CD4-positive, alpha-beta T cell (primary cell): ENCODE measurements at regions not wholly inside any gene's neighbourhood (a gene's known extent, or its start where the extent isn't known, plus 50 kb on each side); places are given as distances from the start of the nearest gene placed in this dataset.

Experiments used
- ATAC-seq: fragments of 200-7000 bp; cut with Tn5 transposase; one replicate; pipeline ENCODE4 v1.10.0; 2022; ENCODE audit warnings: mild to moderate bottlenecking; ENCODE audit not compliant: poor library complexity
- CTCF ChIA-PET: fragments of 350-600 bp; sonication (Branson Sonifier 250); formaldehyde crosslinking; loops from one replicate; lab custom pipeline; 2021; ENCODE audit warnings: antibody characterized with exemption, inconsistent platforms; lab: Charles Lee
- POLR2A ChIA-PET: fragments of 350-600 bp; sonication (Branson Sonifier 250); formaldehyde crosslinking; loops from one replicate; lab custom pipeline; 2021; ENCODE audit warnings: antibody characterized with exemption, inconsistent platforms; lab: Charles Lee
- DNase-seq, 14 experiments: peaks; one replicate each; pipeline ENCODE4 v3.0.0-alpha.2; 2013 to 2020; ENCODE audit warnings: mixed read lengths in 2 of 14
- H3K27ac ChIP-seq, 2 donors: one replicate each; pipeline versions ENCODE4 v1.5.1 to v1.7.0; 2013; ENCODE audit warnings: low read length in 2 of 2, low read depth in 1 of 2, mild to moderate bottlenecking in 1 of 2
- H3K27me3 ChIP-seq, 2 experiments: 1 replicate in 1 of 2; 2 replicates in 1 of 2; pipeline versions ENCODE4 v1.6.1 to v1.7.0; 2013; ENCODE audit warnings: low read length in 2 of 2, control low read depth in 1 of 2, mild to moderate bottlenecking in 1 of 2, moderate library complexity in 1 of 2; ENCODE audit not compliant: insufficient read depth in 2 of 2, control insufficient read depth in 1 of 2
- H3K36me3 ChIP-seq: one replicate; pipeline ENCODE4 v1.6.1; 2013; ENCODE audit warnings: low read length, control low read depth; ENCODE audit not compliant: insufficient read depth
- H3K4me1 ChIP-seq: one replicate; pipeline ENCODE4 v1.6.1; 2013; ENCODE audit warnings: low read length, control low read depth; ENCODE audit not compliant: insufficient read depth
- H3K4me3 ChIP-seq: one replicate; pipeline ENCODE4 v1.5.1; 2013; ENCODE audit warnings: mild to moderate bottlenecking, low read length, moderate library complexity
- H3K9me3 ChIP-seq, 2 experiments: 1 replicate in 1 of 2; 2 replicates in 1 of 2; pipeline versions ENCODE4 v1.6.1 to v1.7.0; 2013; ENCODE audit warnings: low read length in 2 of 2, mild to moderate bottlenecking in 2 of 2, control low read depth in 1 of 2, moderate library complexity in 1 of 2; ENCODE audit not compliant: control insufficient read depth in 1 of 2, insufficient read depth in 1 of 2
- H3K27ac Mint-ChIP-seq: one replicate; pipeline ENCODE4 v1.8.0; 2020; ENCODE audit warnings: mixed read lengths
- H3K27me3 Mint-ChIP-seq: one replicate; pipeline ENCODE4 v1.8.0; 2021; ENCODE audit warnings: mixed read lengths
- H3K36me3 Mint-ChIP-seq: one replicate; pipeline ENCODE4 v1.8.0; 2021; ENCODE audit warnings: low read depth, mixed read lengths
- H3K4me1 Mint-ChIP-seq: one replicate; pipeline ENCODE4 v1.8.0; 2021; ENCODE audit warnings: low read depth, mixed read lengths
- H3K4me3 Mint-ChIP-seq: one replicate; pipeline ENCODE4 v1.8.0; 2020; ENCODE audit warnings: mild to moderate bottlenecking, mixed read lengths
- H3K9me3 Mint-ChIP-seq: one replicate; pipeline ENCODE4 v1.8.0; 2020; ENCODE audit warnings: mixed read lengths
- CTCF ChIP-seq: fragments of 200-600 bp; IDR thresholded peaks from one replicate; pipeline ENCODE4 v1.8.0; 2022; ENCODE audit warnings: antibody characterized with exemption, mild to moderate bottlenecking
- intact Hi-C, 2 experiments: fragments of 100-400 bp; cut with DNase I in 1 of 2; cut with micrococcal nuclease in 1 of 2; formaldehyde crosslinking; loops; one replicate each; pipeline versions ENCODE4 v1.15.1 to v1.9.0; 2023 to 2025; cut with DNase I, micrococcal nuclease

GRCh38 chr2:181354626-181355025 is 102.6 kb upstream of the ITGA4 start:
- POLR2A ChIA-PET, result no interaction called here

GRCh38 chr2:181356526-181357130 is 100.6 kb upstream of the ITGA4 start:
- H3K4me1 Mint-ChIP-seq, result no peaks in the 10 kb centered on the region
- Histone ChIP-seq H3K4me3 (no peak overlapping the region), H3K4me1 (no peaks in the 10 kb centered on the region), H3K27me3 (no peaks in the 10 kb centered on the region), H3K9me3 (no peaks in the 10 kb centered on the region), H3K36me3 (no peaks in the 10 kb centered on the region), H3K27ac (no peak overlapping the region)
- TF ChIP-seq CTCF, result no peak
- no peaks in the 10 kb centered on the region for H3K36me3 Mint-ChIP-seq
- CTCF ChIA-PET, result no interaction called here
- intact Hi-C loops, result no loop called here
- H3K9me3 Mint-ChIP-seq, result no peaks in the 10 kb centered on the region
- ATAC-seq, result no peak
- no peaks in the 10 kb centered on the region for H3K27me3 Mint-ChIP-seq
- no peak overlapping the region for H3K4me3 Mint-ChIP-seq
- no peak for DNase-seq
- POLR2A ChIA-PET, result no interaction called here
- H3K27ac Mint-ChIP-seq, result no peak overlapping the region

More at GRCh38 chr2:181354626-181355025, 102.6 kb upstream of the ITGA4 start:
- CTCF ChIA-PET, result interaction anchor here (0.9 kb wide), 1 partner anchor 14 kb away, joined by 3 read pairs; no protein-coding TSS in a partner anchor
- no peaks in the 10 kb centered on the region for H3K9me3 Mint-ChIP-seq
- H3K4me1 Mint-ChIP-seq, result no peaks in the 10 kb centered on the region
- Histone ChIP-seq H3K4me3 (no peak overlapping the region), H3K27ac (no peak overlapping the region), H3K36me3 (no peaks in the 10 kb centered on the region), H3K4me1 (no peaks in the 10 kb centered on the region), H3K9me3 (no peaks in the 10 kb centered on the region), H3K27me3 (no peaks in the 10 kb centered on the region)
- no peak overlapping the region for H3K4me3 Mint-ChIP-seq
- H3K36me3 Mint-ChIP-seq, result no peaks in the 10 kb centered on the region
- no peak for TF ChIP-seq CTCF
- no peak for ATAC-seq
- no peaks in the 10 kb centered on the region for H3K27me3 Mint-ChIP-seq
- H3K27ac Mint-ChIP-seq, result no peak overlapping the region
- DNase-seq, result no peak
- intact Hi-C loops, result no loop called here

GRCh38 chr2:181357979-181358378 is 99.2 kb upstream of the ITGA4 start:
- Histone ChIP-seq H3K27ac (no peak overlapping the region), H3K27me3 (no peaks in the 10 kb centered on the region), H3K36me3 (no peaks in the 10 kb centered on the region), H3K4me3 (no peak overlapping the region), H3K4me1 (no peaks in the 10 kb centered on the region), H3K9me3 (no peaks in the 10 kb centered on the region)
- ChIA-PET POLR2A (no interaction called here), CTCF (no interaction called here)
- no peaks in the 10 kb centered on the region for H3K9me3 Mint-ChIP-seq
- no peak overlapping the region for H3K27ac Mint-ChIP-seq
- H3K4me3 Mint-ChIP-seq, result no peak overlapping the region
- ATAC-seq (no peak), DNase-seq (no peak)
- no peak for TF ChIP-seq CTCF
- no peaks in the 10 kb centered on the region for H3K4me1 Mint-ChIP-seq
- H3K27me3 Mint-ChIP-seq, result no peaks in the 10 kb centered on the region
- intact Hi-C loops, result no loop called here
- H3K36me3 Mint-ChIP-seq, result peaks cover 8% of the 10 kb centered on the region
